Lower leg skin (tissue), 4 donors: ENCODE measurements at regions not wholly inside any gene's neighbourhood (a gene's known extent, or its start where the extent isn't known, plus 50 kb on each side); places are given as distances from the start of the nearest gene placed in this dataset.
A peak's percentile ranks its signal among the peaks of the same experiment; 100 is the strongest.
"Not testable (repeated sequence)": the region's sequence is repeated elsewhere in the genome, so short reads cannot be mapped to it uniquely, and the experiment has no call there.

Source experiments
- DNase-seq, 2 donors: peaks; one replicate each; pipeline ENCODE4 v3.0.0-alpha.2; 2019; ENCODE audit warnings: low spot score in 2 of 2
- H3K4me3 ChIP-seq: fragments of 200-600 bp; sonication (generic); 2 replicates; pipeline ENCODE4 v1.5.1; 2017; ENCODE audit warnings: mild to moderate bottlenecking, low read depth; ENCODE audit not compliant: poor library complexity, severe bottlenecking
- POLR2A ChIP-seq, 2 donors: fragments of 450-650 bp; IDR thresholded peaks; one replicate each; pipeline ENCODE4 v1.6.1; 2016 to 2017; ENCODE audit warnings: antibody characterized with exemption in 2 of 2, mild to moderate bottlenecking in 1 of 2, moderate library complexity in 1 of 2
- WGBS, 2 donors: methylation state at CpG; one replicate each; pipeline ENCODE4 v1.1.5; 2018; 5-methylcytosine and 5-hydroxymethylcytosine counted together
- intact Hi-C: fragments of 100-400 bp; cut with DNase I; formaldehyde crosslinking; loops from one replicate; pipeline ENCODE4 v1.15.0; 2023; ENCODE audit warnings: low total_unique reads
- TF ChIP-seq, protein P1 (sequence below), 3 donors: fragments of 450-650 bp; IDR thresholded peaks; one replicate each; pipeline ENCODE4 v1.5.1; 2016; ENCODE audit warnings: antibody characterized with exemption in 3 of 3, mild to moderate bottlenecking in 3 of 3, moderate library complexity in 2 of 3

DNA sequence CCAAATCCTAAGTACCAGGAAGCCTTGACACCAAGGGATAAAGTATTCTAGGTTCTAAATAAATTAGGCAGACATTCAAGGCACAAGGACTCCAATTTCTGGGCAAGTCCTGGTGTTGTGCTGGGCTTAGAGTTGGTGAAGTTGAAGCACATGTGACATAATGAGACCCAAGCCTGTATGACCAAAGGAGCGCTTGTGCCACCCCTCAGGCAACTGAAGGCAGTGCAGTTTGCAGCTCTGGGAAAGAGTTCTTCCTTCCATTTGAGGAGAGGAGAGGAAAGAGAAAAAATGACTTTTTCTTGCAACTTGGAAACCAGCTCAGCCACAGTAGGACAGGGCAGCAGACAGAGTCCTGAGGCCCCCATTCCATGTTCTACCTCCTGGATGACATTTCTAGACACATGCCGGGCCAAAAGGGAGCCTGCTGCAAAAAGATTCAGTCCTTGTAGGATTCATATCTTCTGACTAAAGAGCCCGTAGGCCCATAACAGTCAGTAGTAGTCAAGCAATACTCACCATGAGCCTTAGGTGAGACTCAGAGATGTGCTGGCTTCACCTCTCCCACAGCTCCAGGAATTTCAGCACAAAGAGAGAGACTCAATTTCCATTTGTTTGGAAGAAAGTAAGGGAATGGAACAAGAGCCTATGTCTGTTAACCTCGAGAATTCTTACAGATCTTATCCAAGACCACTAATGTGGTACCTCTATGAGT, 588.8 kb upstream of the BCHE start:
- peak in 1 of 2 donors; percentile 43 for DNase-seq
- 88 to 89% methylated on average over 4 of the region's 4 CpGs for WGBS, 2 donors
- intact Hi-C loops, result no loop called here
- H3K4me3 ChIP-seq, result no peak overlapping the region
- no peak for TF ChIP-seq POLR2A (IDR thresholded peaks at IDR 0.05)
- TF ChIP-seq, protein P1, sequence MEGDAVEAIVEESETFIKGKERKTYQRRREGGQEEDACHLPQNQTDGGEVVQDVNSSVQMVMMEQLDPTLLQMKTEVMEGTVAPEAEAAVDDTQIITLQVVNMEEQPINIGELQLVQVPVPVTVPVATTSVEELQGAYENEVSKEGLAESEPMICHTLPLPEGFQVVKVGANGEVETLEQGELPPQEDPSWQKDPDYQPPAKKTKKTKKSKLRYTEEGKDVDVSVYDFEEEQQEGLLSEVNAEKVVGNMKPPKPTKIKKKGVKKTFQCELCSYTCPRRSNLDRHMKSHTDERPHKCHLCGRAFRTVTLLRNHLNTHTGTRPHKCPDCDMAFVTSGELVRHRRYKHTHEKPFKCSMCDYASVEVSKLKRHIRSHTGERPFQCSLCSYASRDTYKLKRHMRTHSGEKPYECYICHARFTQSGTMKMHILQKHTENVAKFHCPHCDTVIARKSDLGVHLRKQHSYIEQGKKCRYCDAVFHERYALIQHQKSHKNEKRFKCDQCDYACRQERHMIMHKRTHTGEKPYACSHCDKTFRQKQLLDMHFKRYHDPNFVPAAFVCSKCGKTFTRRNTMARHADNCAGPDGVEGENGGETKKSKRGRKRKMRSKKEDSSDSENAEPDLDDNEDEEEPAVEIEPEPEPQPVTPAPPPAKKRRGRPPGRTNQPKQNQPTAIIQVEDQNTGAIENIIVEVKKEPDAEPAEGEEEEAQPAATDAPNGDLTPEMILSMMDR (IDR thresholded peaks at IDR 0.05), result no peak

DNA sequence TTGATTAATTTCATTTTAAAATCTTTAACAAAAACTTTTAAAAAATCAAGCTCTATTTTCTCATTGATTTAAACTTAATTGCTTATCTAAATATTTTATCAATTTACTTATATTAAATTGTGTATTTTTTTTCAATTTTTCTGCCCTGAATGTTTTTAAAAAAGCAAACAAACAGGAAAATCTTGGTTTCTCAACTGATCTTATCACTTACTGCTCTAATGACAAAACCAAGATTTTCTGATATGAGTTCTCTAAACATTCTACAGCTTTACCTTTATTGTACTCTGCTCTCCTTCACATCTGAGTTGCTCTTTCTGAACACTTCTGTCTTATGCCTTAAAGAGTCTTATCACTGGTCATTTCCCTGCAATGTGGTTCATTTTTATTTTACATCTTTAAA, 587.8 kb upstream of the BCHE start:
- intact Hi-C loops, result no loop called here

DNA sequence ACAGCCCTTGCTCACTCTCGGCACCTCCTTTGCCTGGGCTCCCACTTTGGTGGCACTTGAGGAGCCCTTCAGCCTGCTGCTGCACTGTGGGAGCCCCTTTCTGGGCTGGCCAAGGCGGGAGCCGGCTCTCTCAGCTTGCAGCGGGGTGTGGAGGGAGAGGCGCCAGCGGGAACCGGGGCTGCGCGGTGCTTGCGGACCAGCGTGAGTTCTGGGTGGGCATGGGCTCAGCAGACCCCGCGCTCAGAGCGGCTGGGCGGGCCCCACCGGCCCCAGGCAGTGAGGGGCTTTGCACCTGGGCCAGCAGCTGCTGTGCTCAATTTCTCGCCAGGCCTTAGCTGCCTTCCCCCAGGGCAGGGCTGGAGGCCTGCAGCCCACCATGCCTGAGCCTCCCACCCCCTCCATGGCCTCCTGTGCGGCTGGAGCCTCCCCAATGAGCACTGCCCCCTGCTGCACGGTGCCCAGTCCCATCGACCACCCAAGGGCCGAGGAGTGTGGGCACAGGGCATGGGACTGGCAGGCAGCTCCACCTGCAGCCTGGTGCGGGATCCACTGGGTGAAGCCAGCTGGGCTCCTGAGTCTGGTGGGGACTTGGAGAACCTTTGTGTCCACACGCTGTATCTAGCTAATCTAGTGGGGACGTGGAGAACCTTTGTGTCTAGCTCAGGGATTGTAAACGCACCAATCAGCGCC, 586.7 kb upstream of the BCHE start:
- H3K4me3 ChIP-seq, intact Hi-C loops: not testable (repeated sequence)
- 93 to 95% methylated on average over 17 to 24 of the region's 26 CpGs for WGBS, 2 donors
- peak in 1 of 2 donors; percentile 79 for DNase-seq

More for the DNA sequence above, 587.8 kb upstream of the BCHE start:
- no peak for TF ChIP-seq POLR2A (IDR thresholded peaks at IDR 0.05)
- DNase-seq, result no peak
- no peak overlapping the region for H3K4me3 ChIP-seq

DNA sequence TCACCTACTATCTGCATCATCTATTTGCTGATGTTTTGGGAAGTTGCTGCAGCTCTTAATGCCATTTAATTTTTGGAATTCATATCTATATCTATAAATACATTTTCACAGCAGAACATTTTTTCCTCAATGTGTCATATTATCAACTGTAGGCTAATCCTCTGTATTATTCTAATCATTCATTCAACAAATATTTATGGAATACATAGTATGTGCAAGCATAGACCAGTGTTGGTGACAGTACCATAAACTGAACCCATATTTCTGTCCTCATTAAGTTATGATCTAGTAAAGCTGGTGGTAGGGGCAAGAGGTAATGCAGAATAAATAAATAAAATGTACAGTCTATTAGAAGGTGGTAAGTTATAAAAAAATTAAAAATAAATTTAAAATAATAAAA, 585.3 kb upstream of the BCHE start:
- DNase-seq, result no peak
- intact Hi-C loops, result no loop called here
- TF ChIP-seq, protein P1 (IDR thresholded peaks at IDR 0.05), result no peak
- TF ChIP-seq POLR2A (IDR thresholded peaks at IDR 0.05), result no peak
- no peak overlapping the region for H3K4me3 ChIP-seq

DNA sequence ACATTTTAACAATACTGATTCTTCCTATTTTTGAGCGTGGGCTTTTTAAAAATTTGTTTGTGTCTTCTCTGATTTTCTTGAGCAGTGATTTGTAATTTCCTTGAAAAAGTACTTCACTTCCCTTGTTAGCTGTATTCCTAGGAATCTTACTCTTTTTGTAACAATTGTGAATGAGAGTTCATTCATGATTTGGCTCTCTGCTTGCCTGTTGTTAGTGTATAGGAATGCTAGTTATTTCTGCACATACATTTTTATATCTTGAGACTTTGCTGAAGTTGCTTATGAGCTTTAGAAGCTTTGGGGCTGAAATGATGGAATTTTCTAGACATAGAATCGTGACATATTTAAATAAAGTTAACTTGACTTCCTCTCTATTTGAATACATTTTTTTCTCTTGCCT, 582.8 kb upstream of the BCHE start:
- no peak for DNase-seq
- no peak overlapping the region for H3K4me3 ChIP-seq
- TF ChIP-seq, protein P1 (IDR thresholded peaks at IDR 0.05), result no peak
- no peak for TF ChIP-seq POLR2A (IDR thresholded peaks at IDR 0.05)
- intact Hi-C loops, result no loop called here
- WGBS, 2 donors, result 87% methylated on average over 2 of the region's 2 CpGs

DNA sequence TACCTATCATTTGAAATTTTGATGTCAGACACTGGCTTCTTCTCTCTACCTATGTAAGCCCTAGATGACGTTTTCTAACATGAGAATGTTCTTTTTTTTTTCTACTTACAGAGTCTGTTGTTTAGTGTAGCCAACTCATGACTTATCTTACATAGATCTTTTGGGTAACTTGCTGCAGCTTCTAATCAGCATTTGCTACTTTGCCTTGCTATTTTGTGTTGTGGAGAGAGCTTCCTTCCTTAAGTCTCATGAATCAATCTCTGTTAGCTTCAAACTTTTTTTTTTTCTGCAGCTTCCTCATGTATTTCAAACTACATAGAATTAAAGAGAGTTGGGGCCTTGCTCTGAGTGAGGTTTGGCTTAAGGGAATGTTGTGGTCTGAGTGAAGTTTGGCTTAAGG, 568.7 kb upstream of the BCHE start:
- no peak overlapping the region for H3K4me3 ChIP-seq
- no peak for DNase-seq
- TF ChIP-seq, protein P1 (IDR thresholded peaks at IDR 0.05), result no peak
- TF ChIP-seq POLR2A (IDR thresholded peaks at IDR 0.05), result no peak
- intact Hi-C loops, result no loop called here
- WGBS, 2 donors, result 17 to 28% methylated on average over 1 of the region's 1 CpG

DNA sequence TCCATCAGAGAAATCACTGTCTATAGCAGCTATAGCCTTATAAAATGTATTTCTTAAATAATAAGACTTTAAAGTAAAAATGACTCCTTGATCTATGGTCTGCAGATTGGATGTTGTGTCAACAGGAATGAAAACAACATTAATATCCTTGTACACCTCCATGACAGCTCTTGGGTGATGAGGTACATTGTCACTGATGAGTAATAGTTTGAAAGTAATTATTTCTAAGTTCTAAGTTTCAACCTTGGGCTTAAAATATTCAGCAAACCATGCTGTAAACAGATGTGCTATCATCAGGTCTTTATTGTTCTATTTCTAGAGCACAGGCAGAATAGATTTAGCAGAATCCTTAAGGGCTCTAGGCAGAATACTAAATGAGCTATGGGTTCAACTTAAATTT, 568.2 kb upstream of the BCHE start:
- no peak for TF ChIP-seq POLR2A (IDR thresholded peaks at IDR 0.05)
- TF ChIP-seq, protein P1 (IDR thresholded peaks at IDR 0.05), result no peak
- DNase-seq, result no peak
- intact Hi-C loops, result no loop called here
- H3K4me3 ChIP-seq, result no peak overlapping the region
